ENCODE measurements at regions not wholly inside any gene's neighbourhood (a gene's known extent, or its start where the extent isn't known, plus 50 kb on each side); places are given as distances from the start of the nearest gene placed in this dataset.

DNA sequence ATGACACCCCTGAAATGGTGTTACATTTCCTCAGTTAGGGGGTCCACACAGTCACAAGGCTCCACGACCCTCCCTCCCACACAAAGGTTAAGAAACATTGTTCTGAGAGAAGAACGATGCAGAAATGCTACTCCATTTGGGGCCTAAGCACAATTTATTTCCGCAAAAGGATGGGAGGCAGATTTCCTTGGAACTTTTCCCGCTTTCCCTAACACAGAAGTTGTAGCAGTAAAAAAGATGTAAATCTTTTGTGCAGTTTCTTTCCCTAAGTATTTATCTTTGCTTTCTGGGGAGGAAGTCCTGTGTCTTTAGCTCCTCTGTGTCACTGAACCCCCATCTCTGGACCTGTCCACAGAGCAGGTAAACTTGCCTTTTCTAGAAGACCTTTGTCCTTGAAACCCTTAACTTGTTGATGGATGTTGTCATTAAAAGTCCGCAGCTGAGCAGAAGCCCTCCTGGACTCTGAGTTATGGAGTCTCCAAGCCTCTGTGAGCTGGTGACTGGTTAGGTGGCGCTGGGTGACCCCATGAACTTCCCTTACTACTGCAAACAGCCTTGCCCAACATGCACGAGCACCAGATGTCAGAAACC lies 67.2 kb upstream of the SHISA3 start:
- DNase-seq (ENCODE audit: low read depth in 2 of 2), result no peak

DNA sequence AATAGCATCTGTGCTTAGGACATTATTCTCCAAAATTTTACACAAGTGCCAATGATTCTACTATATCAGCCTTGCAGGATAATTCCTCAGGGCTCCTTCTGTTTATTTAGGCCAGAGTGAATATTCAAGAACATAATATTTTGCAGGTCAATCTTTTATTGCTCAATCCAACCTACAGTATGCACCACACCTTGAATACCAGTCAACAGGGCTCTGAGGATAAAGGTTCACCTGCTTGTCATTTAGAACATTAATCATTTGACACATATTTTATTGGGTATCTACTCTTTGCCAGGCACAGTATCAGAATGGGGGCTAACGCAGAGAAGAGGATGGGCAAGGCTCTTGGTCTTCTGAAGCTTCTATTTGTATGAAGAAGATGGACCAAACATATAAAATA lies 66.2 kb upstream of the SHISA3 start:
- no peak for DNase-seq (ENCODE audit: low read depth in 2 of 2)

DNA sequence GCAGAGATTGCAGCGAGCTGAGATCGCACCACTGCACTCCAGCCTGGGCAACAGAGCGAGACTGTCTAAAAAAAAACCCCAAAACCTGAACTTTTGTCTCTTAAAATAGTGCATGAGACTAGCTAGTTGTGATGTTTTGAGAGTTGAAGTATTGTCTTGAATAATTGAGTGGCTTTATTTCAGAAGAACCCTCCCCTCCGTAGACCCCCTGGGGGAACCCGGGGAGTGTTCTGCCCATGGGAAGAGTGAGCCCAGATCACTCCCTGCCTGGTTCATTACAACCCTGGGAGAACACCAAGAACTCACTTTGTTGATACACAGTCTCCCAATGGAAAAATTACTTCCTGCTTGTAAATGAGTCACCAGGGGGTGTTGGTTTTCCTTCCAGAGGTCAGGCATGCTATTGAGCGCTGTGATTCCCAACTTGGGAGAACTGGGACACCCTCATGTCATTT lies 65.3 kb upstream of the SHISA3 start:
- no peak for DNase-seq (ENCODE audit: low read depth in 2 of 2)

DNA sequence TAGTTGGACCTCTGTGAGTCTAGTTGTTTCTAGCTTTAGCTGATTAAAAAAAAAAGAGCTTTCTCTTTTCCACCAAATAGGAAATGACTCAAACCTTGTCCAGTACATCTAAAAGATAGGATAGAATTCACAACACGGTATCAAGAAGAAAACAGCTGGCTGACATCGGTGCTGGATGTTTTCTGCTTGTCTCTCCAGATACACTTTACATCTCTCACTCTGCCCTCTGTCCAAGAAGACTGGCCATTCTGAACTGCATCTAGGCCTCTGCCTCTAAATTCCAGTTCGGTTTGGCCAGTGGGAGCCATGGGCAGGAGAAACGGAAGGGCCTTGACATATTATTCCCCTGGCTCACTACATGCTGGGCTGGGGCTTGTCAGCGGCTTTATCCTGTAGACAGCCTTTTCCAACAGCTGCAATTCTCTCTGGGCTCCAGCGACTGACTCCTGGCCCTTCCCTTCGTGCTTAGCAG lies 57.3 kb upstream of the SHISA3 start:
- no peak for DNase-seq (ENCODE audit: low read depth in 2 of 2)

DNA sequence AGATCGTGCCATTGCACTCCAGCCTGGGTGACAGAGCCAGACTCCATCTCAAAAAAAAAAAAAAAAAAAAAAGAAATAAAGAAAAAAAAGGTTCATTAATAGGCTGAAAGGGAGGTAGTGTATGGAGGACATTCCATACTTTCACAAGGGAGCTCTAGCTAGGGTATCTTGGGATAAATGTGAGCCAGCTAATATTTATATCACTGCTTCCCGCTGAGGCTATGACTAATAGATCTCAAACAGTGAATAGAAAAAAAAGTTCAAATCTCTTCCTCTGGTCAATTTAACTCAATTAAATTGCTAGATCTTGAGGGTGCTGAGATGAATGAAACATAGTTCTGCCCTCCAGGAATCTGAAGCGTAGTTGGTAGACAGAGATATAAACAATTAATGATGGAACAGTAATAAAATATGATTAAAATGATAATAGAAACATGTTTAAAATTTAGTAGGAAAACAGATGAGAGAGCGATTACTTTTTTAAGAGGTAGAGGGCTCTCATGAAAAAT lies 55.7 kb upstream of the SHISA3 start:
- DNase-seq (ENCODE audit: low read depth in 2 of 2), result no peak

DNA sequence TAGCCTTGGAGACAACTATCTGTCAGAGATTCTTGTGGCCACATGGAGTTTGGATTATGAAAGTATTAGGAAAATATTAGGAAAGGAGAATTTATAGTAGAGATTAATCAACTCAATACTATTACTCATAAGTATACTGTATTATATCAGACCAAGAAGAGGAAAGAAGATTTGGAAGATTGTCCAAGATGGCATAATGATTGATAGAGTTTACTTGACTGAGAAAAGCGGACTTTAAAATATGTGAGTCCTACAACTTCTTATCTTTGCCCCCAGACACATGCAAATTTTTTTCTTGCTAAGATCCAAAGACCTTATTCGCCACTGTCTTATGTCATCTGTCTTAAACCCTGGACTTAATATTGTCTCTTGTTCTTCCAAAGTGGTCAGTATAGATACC lies 54.8 kb upstream of the SHISA3 start:
- no peak for DNase-seq (ENCODE audit: low read depth in 2 of 2)

DNA sequence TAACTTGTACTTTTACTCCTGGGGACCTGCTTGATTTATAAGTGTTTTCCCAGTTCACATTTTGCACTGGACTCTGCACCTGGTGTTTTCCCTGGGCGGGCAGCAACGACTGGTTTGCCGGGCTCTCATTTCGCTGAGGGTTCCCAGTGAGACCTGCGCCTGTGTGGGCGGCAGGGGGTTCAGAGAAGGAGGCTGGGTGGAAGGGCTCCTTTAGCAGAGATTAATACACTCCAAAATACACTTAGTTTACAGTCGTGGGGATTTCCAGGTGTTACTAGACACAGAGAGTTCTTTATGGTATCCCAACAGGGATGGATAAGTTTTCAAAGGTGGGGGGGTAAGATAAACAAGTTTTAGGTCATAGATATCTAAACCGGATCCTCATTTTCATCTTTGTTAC lies 53.0 kb upstream of the SHISA3 start:
- DNase-seq (ENCODE audit: low read depth in 2 of 2), result no peak

DNA sequence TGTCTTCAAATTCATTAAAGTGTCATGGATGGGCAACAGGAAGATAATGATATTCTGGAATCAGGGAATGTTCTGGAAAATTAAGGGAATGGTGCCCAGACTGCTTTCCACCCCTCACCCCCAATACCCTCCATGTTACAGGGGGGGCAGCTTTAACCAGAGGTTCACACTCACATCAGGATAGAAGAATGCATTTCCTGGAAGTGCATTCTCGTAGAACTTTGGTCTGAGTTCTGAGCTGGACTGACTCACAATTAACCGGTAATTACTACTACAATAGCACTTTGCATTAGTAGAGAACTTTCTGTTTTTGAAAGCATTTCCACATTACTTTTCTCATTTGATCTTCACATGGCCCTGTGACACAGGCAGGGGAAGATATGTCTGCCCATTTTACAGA lies 52.5 kb upstream of the SHISA3 start:
- DNase-seq (ENCODE audit: low read depth in 2 of 2), result no peak

DNA sequence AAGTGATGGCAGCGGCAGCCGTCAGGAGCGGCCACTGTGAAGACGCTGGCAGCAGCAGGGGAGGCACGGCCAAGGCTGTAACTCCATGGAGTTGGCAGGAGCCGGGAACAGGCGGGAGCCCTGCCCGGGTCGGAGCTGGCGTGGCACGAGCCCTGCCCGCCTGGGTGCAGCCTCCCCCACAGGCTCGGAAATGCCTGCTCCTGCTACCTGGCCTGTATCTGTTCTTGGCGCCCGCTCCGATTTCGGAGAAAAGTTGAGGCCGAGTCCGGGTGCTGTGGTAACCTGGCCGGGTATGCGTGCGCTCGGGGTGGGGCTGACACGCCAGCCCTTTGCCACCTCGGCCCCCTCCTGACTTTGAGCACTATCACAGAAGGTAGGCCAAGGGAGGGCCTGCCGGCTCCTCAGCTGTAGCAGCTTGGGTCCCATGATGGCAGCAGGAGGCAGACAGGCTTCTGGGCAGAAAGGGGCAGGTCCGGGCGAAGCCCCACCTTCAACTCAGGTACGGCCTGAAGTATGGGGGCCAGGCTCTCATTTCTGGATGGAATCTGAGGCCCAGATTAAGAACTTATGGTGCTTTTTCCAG lies 51.2 kb upstream of the SHISA3 start:
- no peak for DNase-seq (ENCODE audit: low read depth in 2 of 2)

DNA sequence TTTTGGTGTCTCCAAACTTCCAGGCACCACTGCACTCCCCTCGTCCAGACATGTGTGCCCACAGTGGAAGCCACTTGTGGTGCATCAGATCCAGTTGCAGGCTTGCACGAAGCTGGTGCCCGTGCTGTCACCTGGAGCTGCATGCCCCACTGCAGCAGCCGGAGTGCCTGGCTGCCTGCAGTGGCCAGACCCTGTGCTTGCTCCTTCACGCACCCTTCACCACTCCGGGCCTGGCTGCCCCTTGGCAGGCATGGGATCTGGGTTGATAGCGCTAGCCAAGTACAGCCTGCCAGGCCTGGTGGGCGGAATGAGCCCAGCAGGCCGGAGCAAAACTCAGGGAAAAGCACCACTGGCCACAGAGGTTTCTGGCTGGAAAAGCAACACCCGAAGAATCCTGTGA lies 50.2 kb upstream of the SHISA3 start:
- no peak for DNase-seq (ENCODE audit: low read depth in 2 of 2)

All from stimulated activated CD4-positive, alpha-beta T cell treated with anti-CD3 and anti-CD28 coated beads, Interleukin-4, amount 100 ng/mL, for 48 hours (primary cell).